Ishikawa (cell line): ENCODE measurements at regions not wholly inside any gene's neighbourhood (a gene's known extent, or its start where the extent isn't known, plus 50 kb on each side); places are given as distances from the start of the nearest gene placed in this dataset.

Source experiments
- CEBPB ChIP-seq: IDR thresholded peaks from 2 replicates; pipeline ENCODE4 v1.6.1; 2012
- CREB1 ChIP-seq: IDR thresholded peaks from 2 replicates; pipeline ENCODE4 v1.6.1; 2012; ENCODE audit warnings: low read depth
- EP300 ChIP-seq: IDR thresholded peaks from 2 replicates; pipeline ENCODE4 v1.6.1; 2012; ENCODE audit warnings: borderline replicate concordance
- FOXM1 ChIP-seq: IDR thresholded peaks from 2 replicates; pipeline ENCODE4 v1.6.1; 2012; ENCODE audit warnings: low read depth, borderline replicate concordance
- RAD21 ChIP-seq: IDR thresholded peaks from 2 replicates; pipeline ENCODE4 v1.6.1; 2012; ENCODE audit warnings: low read depth
- TAF1 ChIP-seq: IDR thresholded peaks from 2 replicates; pipeline ENCODE4 v1.6.1; 2012; ENCODE audit warnings: low read depth, mild to moderate bottlenecking
- TCF12 ChIP-seq: IDR thresholded peaks from 2 replicates; pipeline ENCODE4 v1.6.1; 2012; ENCODE audit warnings: low read depth
- TEAD4 ChIP-seq: IDR thresholded peaks from 2 replicates; pipeline ENCODE4 v1.6.1; 2012
- YY1 ChIP-seq: IDR thresholded peaks from 2 replicates; pipeline ENCODE4 v1.6.1; 2012; ENCODE audit warnings: low read depth
- TF ChIP-seq, protein P1 (sequence below): IDR thresholded peaks from 2 replicates; pipeline ENCODE4 v1.6.1; 2012
- TF ChIP-seq, protein P2 (sequence below): IDR thresholded peaks from 2 replicates; pipeline ENCODE4 v1.6.1; 2012
- TF ChIP-seq, protein P3 (sequence below): IDR thresholded peaks from 2 replicates; pipeline ENCODE4 v1.6.1; 2012; ENCODE audit warnings: low read depth, mild to moderate bottlenecking

DNA sequence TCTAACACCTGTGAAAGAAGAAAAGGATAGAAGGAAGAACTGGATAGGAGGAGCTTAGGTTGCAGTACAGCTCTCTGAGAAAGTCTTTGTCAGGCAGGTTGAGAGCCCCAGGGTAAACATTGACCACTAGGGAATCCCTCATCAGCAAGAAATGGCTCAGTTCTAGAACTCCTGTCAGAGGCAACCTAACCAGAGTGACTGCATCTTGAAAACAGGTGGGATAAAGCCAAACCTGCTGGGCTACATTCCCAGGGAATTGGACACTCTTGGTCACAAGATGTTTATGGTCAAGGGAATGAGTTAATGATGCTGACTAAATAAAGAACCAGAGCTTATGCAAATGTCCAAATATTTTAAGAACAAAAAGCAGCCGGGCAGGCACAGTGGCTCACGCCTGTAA lies 108.3 kb upstream of the MED14 start:
- TF ChIP-seq TEAD4 = no peak
- TF ChIP-seq, protein P1, sequence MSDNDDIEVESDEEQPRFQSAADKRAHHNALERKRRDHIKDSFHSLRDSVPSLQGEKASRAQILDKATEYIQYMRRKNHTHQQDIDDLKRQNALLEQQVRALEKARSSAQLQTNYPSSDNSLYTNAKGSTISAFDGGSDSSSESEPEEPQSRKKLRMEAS = no peak
- TF ChIP-seq YY1 = no peak
- TF ChIP-seq, protein P2, sequence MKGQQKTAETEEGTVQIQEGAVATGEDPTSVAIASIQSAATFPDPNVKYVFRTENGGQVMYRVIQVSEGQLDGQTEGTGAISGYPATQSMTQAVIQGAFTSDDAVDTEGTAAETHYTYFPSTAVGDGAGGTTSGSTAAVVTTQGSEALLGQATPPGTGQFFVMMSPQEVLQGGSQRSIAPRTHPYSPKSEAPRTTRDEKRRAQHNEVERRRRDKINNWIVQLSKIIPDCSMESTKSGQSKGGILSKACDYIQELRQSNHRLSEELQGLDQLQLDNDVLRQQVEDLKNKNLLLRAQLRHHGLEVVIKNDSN = no peak
- TF ChIP-seq EP300 = no peak
- no peak for TF ChIP-seq RAD21
- TF ChIP-seq FOXM1 = no peak
- no peak for TF ChIP-seq CREB1
- no peak for TF ChIP-seq TCF12
- TF ChIP-seq TAF1 = no peak
- TF ChIP-seq, protein P3, sequence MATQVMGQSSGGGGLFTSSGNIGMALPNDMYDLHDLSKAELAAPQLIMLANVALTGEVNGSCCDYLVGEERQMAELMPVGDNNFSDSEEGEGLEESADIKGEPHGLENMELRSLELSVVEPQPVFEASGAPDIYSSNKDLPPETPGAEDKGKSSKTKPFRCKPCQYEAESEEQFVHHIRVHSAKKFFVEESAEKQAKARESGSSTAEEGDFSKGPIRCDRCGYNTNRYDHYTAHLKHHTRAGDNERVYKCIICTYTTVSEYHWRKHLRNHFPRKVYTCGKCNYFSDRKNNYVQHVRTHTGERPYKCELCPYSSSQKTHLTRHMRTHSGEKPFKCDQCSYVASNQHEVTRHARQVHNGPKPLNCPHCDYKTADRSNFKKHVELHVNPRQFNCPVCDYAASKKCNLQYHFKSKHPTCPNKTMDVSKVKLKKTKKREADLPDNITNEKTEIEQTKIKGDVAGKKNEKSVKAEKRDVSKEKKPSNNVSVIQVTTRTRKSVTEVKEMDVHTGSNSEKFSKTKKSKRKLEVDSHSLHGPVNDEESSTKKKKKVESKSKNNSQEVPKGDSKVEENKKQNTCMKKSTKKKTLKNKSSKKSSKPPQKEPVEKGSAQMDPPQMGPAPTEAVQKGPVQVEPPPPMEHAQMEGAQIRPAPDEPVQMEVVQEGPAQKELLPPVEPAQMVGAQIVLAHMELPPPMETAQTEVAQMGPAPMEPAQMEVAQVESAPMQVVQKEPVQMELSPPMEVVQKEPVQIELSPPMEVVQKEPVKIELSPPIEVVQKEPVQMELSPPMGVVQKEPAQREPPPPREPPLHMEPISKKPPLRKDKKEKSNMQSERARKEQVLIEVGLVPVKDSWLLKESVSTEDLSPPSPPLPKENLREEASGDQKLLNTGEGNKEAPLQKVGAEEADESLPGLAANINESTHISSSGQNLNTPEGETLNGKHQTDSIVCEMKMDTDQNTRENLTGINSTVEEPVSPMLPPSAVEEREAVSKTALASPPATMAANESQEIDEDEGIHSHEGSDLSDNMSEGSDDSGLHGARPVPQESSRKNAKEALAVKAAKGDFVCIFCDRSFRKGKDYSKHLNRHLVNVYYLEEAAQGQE = no peak
- no peak for TF ChIP-seq CEBPB
